Neural cell (in vitro differentiated cells): ENCODE measurements at regions not wholly inside any gene's neighbourhood (a gene's known extent, or its start where the extent isn't known, plus 50 kb on each side); places are given as distances from the start of the nearest gene placed in this dataset.

Source experiments
- EP300 ChIP-seq: fragments of 450-650 bp; conservative IDR thresholded peaks from 2 replicates; pipeline ENCODE4 v1.6.1; 2014; ENCODE audit warnings: antibody characterized with exemption, mild to moderate bottlenecking, moderate library complexity; ENCODE audit not compliant: poor library complexity, severe bottlenecking
- EZH2 ChIP-seq: fragments of 200-600, 300-800 bp; shearing (Covaris generic), sonication (generic); IDR thresholded peaks from 2 replicates; pipeline ENCODE4 v1.6.1; 2014; ENCODE audit warnings: antibody characterized with exemption, low read length, borderline replicate concordance, mild to moderate bottlenecking; ENCODE audit not compliant: insufficient read depth, poor library complexity, severe bottlenecking
- MXI1 ChIP-seq: fragments of 450-650 bp; conservative IDR thresholded peaks from 2 replicates; pipeline ENCODE4 v1.6.1; 2014; ENCODE audit warnings: antibody characterized with exemption, mild to moderate bottlenecking; ENCODE audit not compliant: poor library complexity, severe bottlenecking
- POLR2AphosphoS5 ChIP-seq: IDR thresholded peaks from 2 replicates; pipeline ENCODE4 v1.6.1; 2012
- SMC3 ChIP-seq: fragments of 450-650 bp; conservative IDR thresholded peaks from 2 replicates; pipeline ENCODE4 v1.6.1; 2014; ENCODE audit warnings: antibody characterized with exemption, mild to moderate bottlenecking, moderate library complexity; ENCODE audit not compliant: poor library complexity
- TF ChIP-seq, protein P1 (sequence below): fragments of 450-650 bp; IDR thresholded peaks from 2 replicates; pipeline ENCODE4 v1.5.1; 2014; ENCODE audit warnings: antibody characterized with exemption, mild to moderate bottlenecking, moderate library complexity; ENCODE audit not compliant: poor library complexity, severe bottlenecking

- TF ChIP-seq, protein P1, sequence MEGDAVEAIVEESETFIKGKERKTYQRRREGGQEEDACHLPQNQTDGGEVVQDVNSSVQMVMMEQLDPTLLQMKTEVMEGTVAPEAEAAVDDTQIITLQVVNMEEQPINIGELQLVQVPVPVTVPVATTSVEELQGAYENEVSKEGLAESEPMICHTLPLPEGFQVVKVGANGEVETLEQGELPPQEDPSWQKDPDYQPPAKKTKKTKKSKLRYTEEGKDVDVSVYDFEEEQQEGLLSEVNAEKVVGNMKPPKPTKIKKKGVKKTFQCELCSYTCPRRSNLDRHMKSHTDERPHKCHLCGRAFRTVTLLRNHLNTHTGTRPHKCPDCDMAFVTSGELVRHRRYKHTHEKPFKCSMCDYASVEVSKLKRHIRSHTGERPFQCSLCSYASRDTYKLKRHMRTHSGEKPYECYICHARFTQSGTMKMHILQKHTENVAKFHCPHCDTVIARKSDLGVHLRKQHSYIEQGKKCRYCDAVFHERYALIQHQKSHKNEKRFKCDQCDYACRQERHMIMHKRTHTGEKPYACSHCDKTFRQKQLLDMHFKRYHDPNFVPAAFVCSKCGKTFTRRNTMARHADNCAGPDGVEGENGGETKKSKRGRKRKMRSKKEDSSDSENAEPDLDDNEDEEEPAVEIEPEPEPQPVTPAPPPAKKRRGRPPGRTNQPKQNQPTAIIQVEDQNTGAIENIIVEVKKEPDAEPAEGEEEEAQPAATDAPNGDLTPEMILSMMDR = no peak
- no peak for TF ChIP-seq POLR2AphosphoS5
- TF ChIP-seq MXI1 = no peak
- no peak for TF ChIP-seq SMC3
- TF ChIP-seq EZH2 = no peak
- TF ChIP-seq EP300 = no peak
Measured at GRCh38 chr10:44173608-44173894, 211.3 kb downstream of the CXCL12 start.
